ENCODE measurements at regions not wholly inside any gene's neighbourhood (a gene's known extent, or its start where the extent isn't known, plus 50 kb on each side); places are given as distances from the start of the nearest gene placed in this dataset.

- 95% methylated on average over 9 of the region's 9 CpGs; no CpG with 5 or more reads in 1 of the 2 experiments for WGBS, 2 experiments (ENCODE audit: extremely low coverage in 1 of 2, insufficient coverage in 1 of 2, insufficient read length in 1 of 2, insufficient replicate concordance in 2 of 2, low coverage in 1 of 2, low lambda C conversion rate in 2 of 2, missing lambda C conversion rate in 1 of 2)
- H4K91ac ChIP-seq (replicated peaks; ENCODE audit: insufficient read length, low read length) = no peak overlapping the region
- H2BK15ac ChIP-seq (ENCODE audit: low read length) = no peak overlapping the region
- H4K8ac ChIP-seq (ENCODE audit: extremely low read depth, insufficient read depth, low read length) = no peak overlapping the region
- CTCF ChIA-PET (ENCODE audit: partially characterized antibody) = interaction anchor here (1.5 kb wide), 1 partner anchor 14 kb away, joined by 5 read pairs; no protein-coding TSS in a partner anchor
- peaks cover 0 to 5% (median 2%) of the 10 kb centered on the region in 4 experiments; a peak in 3 of 7 replicates for H3K27me3 ChIP-seq (replicated peaks in 1 of 4; ENCODE audit: control insufficient read depth in 3 of 4, extremely low read depth in 1 of 4, insufficient read depth in 3 of 4, low read length in 3 of 4)
- H4K20me1 ChIP-seq (replicated peaks in 1 of 2; ENCODE audit: control insufficient read depth in 1 of 2, insufficient read depth in 2 of 2, low read length in 2 of 2) = no peaks in the 10 kb centered on the region
- no peak overlapping the region for H3K4ac ChIP-seq (replicated peaks; ENCODE audit: insufficient read length, low read depth, low read length)
- DNase-seq (ENCODE audit: low read depth in 1 of 2, low spot score in 2 of 2) (no peak), FAIRE-seq (no peak)
- POLR2A ChIA-PET (ENCODE audit: partially characterized antibody) = no interaction called here
- H3K56ac ChIP-seq (replicated peaks; ENCODE audit: insufficient read length, low read depth, low read length) = no peak overlapping the region
- no peak overlapping the region; the same call in 1 of the 2 replicates for H2BK20ac ChIP-seq (ENCODE audit: low read length)
- H2BK120ac ChIP-seq (replicated peaks; ENCODE audit: low read depth, low read length) = no peak overlapping the region
- H3K23me2 ChIP-seq (ENCODE audit: low read depth, low read length) = no peaks in the 10 kb centered on the region
- H3K9ac ChIP-seq (replicated peaks in 1 of 4; ENCODE audit: extremely low read depth in 1 of 4, low read depth in 3 of 4, low read length in 3 of 4) = no peak overlapping the region
- H4K5ac ChIP-seq (ENCODE audit: insufficient read length, low read depth, low read length) = no peak overlapping the region
- H3K36me3 ChIP-seq (ENCODE audit: control insufficient read depth in 2 of 4, insufficient read depth in 4 of 4, low read length in 3 of 4) = no peaks in the 10 kb centered on the region
- no peak overlapping the region for H3K27ac ChIP-seq (ENCODE audit: low read depth, low read length)
- H3K23ac ChIP-seq (ENCODE audit: insufficient read length) = no peak overlapping the region
- no peak overlapping the region for H3K4me3 ChIP-seq (ENCODE audit: extremely low read depth in 1 of 4, insufficient read depth in 2 of 4, low read depth in 3 of 4, low read length in 4 of 4)
- H3K14ac ChIP-seq (ENCODE audit: insufficient read length) = no peak overlapping the region
- H3K9me3 ChIP-seq (ENCODE audit: insufficient read depth in 2 of 2, low read depth in 1 of 2, low read length in 1 of 2) = 0 out of 4 replicates have a peak, but pooled peaks cover 0 to 3% of the 10 kb centered on the region in 2 experiments
- H2AFZ ChIP-seq (ENCODE audit: low read length) = no peak overlapping the region
- H2BK5ac ChIP-seq (ENCODE audit: low read depth, low read length) = no peak overlapping the region
- no peaks in the 10 kb centered on the region for H3K79me2 ChIP-seq (ENCODE audit: control insufficient read depth in 1 of 2, insufficient read depth in 2 of 2, low read length in 2 of 2)
- no peaks in the 10 kb centered on the region; the same call in 1 of the 2 replicates for H3K79me1 ChIP-seq (ENCODE audit: low read depth, low read length)
- no peak overlapping the region for H2AK5ac ChIP-seq (ENCODE audit: low read depth, low read length)
- H3K4me1 ChIP-seq (replicated peaks in 1 of 4; ENCODE audit: control insufficient read depth in 3 of 4, insufficient read depth in 4 of 4, low read length in 3 of 4) = no peaks in the 10 kb centered on the region
- no peak overlapping the region for H3K18ac ChIP-seq (ENCODE audit: extremely low read depth, low read length)
- no peak overlapping the region for H3K4me2 ChIP-seq (ENCODE audit: insufficient read depth in 1 of 2, low read depth in 2 of 2, low read length in 2 of 2)
- no peak overlapping the region for H2BK12ac ChIP-seq (ENCODE audit: low read depth, low read length)
- TF ChIP-seq FOSL1 (IDR thresholded peaks at IDR 0.05; ENCODE audit: insufficient read depth, low read depth, low read length) (no peak), GTF2F1 (IDR thresholded peaks at IDR 0.05; ENCODE audit: borderline replicate concordance, low read depth, low read length) (no peak), POLR2A (IDR thresholded peaks at IDR 0.05; ENCODE audit: control extremely low read depth in 1 of 2, low read depth in 2 of 2, low read length in 2 of 2) (no peak), RFX5 (IDR thresholded peaks at IDR 0.05; ENCODE audit: borderline replicate concordance, low read depth, low read length) (no peak), TCF12 (IDR thresholded peaks at IDR 0.05; ENCODE audit: low read depth, low read length) (no peak), BCL11A (IDR thresholded peaks at IDR 0.05; ENCODE audit: low read depth in 2 of 2, low read length in 2 of 2) (no peak), MAFK (IDR thresholded peaks at IDR 0.05; ENCODE audit: low read depth, low read length) (no peak), PHF8 (conservative IDR thresholded peaks at IDR 0.05; ENCODE audit: low read depth, low read length) (no peak), YY1 (IDR thresholded peaks at IDR 0.05; ENCODE audit: low read depth, low read length) (no peak), CTCF (IDR thresholded peaks at IDR 0.05; ENCODE audit: control extremely low read depth in 1 of 3, insufficient read depth in 1 of 3, low read depth in 1 of 3, low read length in 3 of 3) (no peak), CEBPB (IDR thresholded peaks at IDR 0.05; ENCODE audit: low read depth, low read length) (no peak), KDM1A (IDR thresholded peaks at IDR 0.05; ENCODE audit: borderline replicate concordance, low read length) (no peak), KDM4A (IDR thresholded peaks at IDR 0.05; ENCODE audit: low read depth, low read length, severe bottlenecking) (no peak)
Observed at GRCh38 chr5:174165406-174165805, 119.9 kb downstream of the NSG2 start.
